ENCODE measurements at regions not wholly inside any gene's neighbourhood (a gene's known extent, or its start where the extent isn't known, plus 50 kb on each side); places are given as distances from the start of the nearest gene placed in this dataset.
"Not testable (repeated sequence)": the region's sequence is repeated elsewhere in the genome, so short reads cannot be mapped to it uniquely, and the experiment has no call there.

- no peak for DNase-seq (ENCODE audit: low spot score)
Observed at GRCh38 chr15:79539401-79539800, 107.3 kb downstream of the MINAR1 start.

GRCh38 chr15:79540551-79540950, 108.4 kb downstream of the MINAR1 start:
- no peak for DNase-seq (ENCODE audit: low spot score)

GRCh38 chr15:79541196-79541595, 109.1 kb downstream of the MINAR1 start:
- no peak for DNase-seq (ENCODE audit: low spot score)

- DNase-seq (ENCODE audit: low spot score): no peak
Observed at GRCh38 chr15:79543097-79543496, 111.0 kb downstream of the MINAR1 start.

- no peak for DNase-seq (ENCODE audit: low spot score)
Observed at GRCh38 chr15:79549196-79549595, 117.1 kb downstream of the MINAR1 start.

- DNase-seq (ENCODE audit: low spot score): no peak
Observed at GRCh38 chr15:79560384-79560783, 128.2 kb downstream of the MINAR1 start.

GRCh38 chr15:79561982-79562381, 129.8 kb downstream of the MINAR1 start:
- no peak for DNase-seq (ENCODE audit: low spot score)

- no peak for DNase-seq (ENCODE audit: low spot score)
Observed at GRCh38 chr15:79562403-79562815, 130.3 kb downstream of the MINAR1 start.

GRCh38 chr15:79562899-79563298, 130.8 kb downstream of the MINAR1 start:
- no peak for DNase-seq (ENCODE audit: low spot score)

- no peak for DNase-seq (ENCODE audit: low spot score)
Observed at GRCh38 chr15:79570004-79570403, 137.9 kb downstream of the MINAR1 start.

- no peak for DNase-seq (ENCODE audit: low spot score)
Observed at GRCh38 chr15:79572691-79573404, 140.7 kb downstream of the MINAR1 start.

GRCh38 chr15:79574431-79575273, 142.5 kb downstream of the MINAR1 start:
- DNase-seq (ENCODE audit: low spot score): not testable (repeated sequence)

GRCh38 chr15:79582650-79583049, 150.5 kb downstream of the MINAR1 start:
- DNase-seq (ENCODE audit: low spot score): no peak

GRCh38 chr15:79592126-79592525, 160.0 kb downstream of the MINAR1 start:
- DNase-seq (ENCODE audit: low spot score): no peak

- peak; percentile 5 for DNase-seq (ENCODE audit: low spot score)
Observed at GRCh38 chr15:79593119-79593869, 161.2 kb downstream of the MINAR1 start.

GRCh38 chr15:79595306-79595705, 163.2 kb downstream of the MINAR1 start:
- no peak for DNase-seq (ENCODE audit: low spot score)

GRCh38 chr15:79595995-79596622, 164.0 kb downstream of the MINAR1 start:
- peak; percentile 25 for DNase-seq (ENCODE audit: low spot score)

- DNase-seq (ENCODE audit: low spot score): no peak
Observed at GRCh38 chr15:79598639-79599038, 166.5 kb downstream of the MINAR1 start.

GRCh38 chr15:79601405-79602086, 169.4 kb downstream of the MINAR1 start:
- DNase-seq (ENCODE audit: low spot score): no peak

- DNase-seq (ENCODE audit: low spot score): no peak
Observed at GRCh38 chr15:79602180-79602579, 170.0 kb downstream of the MINAR1 start.

GRCh38 chr15:79602731-79603130, 170.6 kb downstream of the MINAR1 start:
- DNase-seq (ENCODE audit: low spot score): no peak

All from Ammon's horn (tissue), 1 donor.